22Rv1 (cell line): ENCODE measurements at regions not wholly inside any gene's neighbourhood (a gene's known extent, or its start where the extent isn't known, plus 50 kb on each side); places are given as distances from the start of the nearest gene placed in this dataset.

Source experiments
- H3K27ac ChIP-seq: fragments of 450-650 bp; 2 replicates; pipeline ENCODE4 v1.5.1; 2017
- CTCF ChIP-seq: fragments of 450-650 bp; IDR thresholded peaks from 2 replicates; pipeline ENCODE4 v1.5.1; 2017; ENCODE audit warnings: mild to moderate bottlenecking
- ZFX ChIP-seq: fragments of 450-650 bp; IDR thresholded peaks from 2 replicates; pipeline ENCODE4 v1.6.1; 2017; ENCODE audit warnings: antibody characterized with exemption, borderline replicate concordance

- no peak overlapping the region for H3K27ac ChIP-seq
- TF ChIP-seq CTCF (no peak), ZFX (no peak)
These were observed 50.4 kb upstream of the RGMB start for GRCh38 chr5:98723061-98723460.
